IMR-90 (cell line): ENCODE measurements at regions not wholly inside any gene's neighbourhood (a gene's known extent, or its start where the extent isn't known, plus 50 kb on each side); places are given as distances from the start of the nearest gene placed in this dataset.
A peak's percentile ranks its signal among the peaks of the same experiment; 100 is the strongest.

Source experiments
- ATAC-seq: fragments of 200-7000 bp; cut with Tn5 transposase; 2 replicates; pipeline ENCODE4 v1.9.1; 2020; ENCODE audit warnings: low read depth, mild to moderate bottlenecking, moderate library complexity
- BruUV-seq: library from RNA; stranded (reverse); fragments of 400-500 nt; replicated peaks from 2 replicates; lab custom pipeline; 2021; lab: Mats Ljungman, UMichigan
- CTCF ChIA-PET: fragments of 300-600 bp; formaldehyde crosslinking; extraction: SDS; loops from one replicate; lab custom pipeline; 2021; ENCODE audit warnings: antibody characterized with exemption; lab: Yijun Ruan, JAX
- POLR2A ChIA-PET: fragments of 300-600 bp; sonication (Branson Sonifier 250); formaldehyde crosslinking; loops from one replicate; lab custom pipeline; 2022; ENCODE audit warnings: antibody characterized with exemption; ENCODE audit not compliant: unreplicated experiment; lab: Charles Lee
- DNase-seq: peaks from one replicate; pipeline ENCODE4 v3.0.0; 2013
- H2AFZ ChIP-seq: replicated peaks from 2 replicates; pipeline ENCODE3; 2013; ENCODE audit warnings: low read length, mild to moderate bottlenecking; ENCODE audit not compliant: poor library complexity
- H2AK5ac ChIP-seq: 2 replicates; pipeline ENCODE4 v1.6.1; 2013; ENCODE audit warnings: low read depth, low read length, inconsistent platforms
- H2AK9ac ChIP-seq: replicated peaks from 2 replicates; pipeline ENCODE3; 2013; ENCODE audit warnings: mild to moderate bottlenecking, low read depth, low read length, moderate library complexity; ENCODE audit not compliant: poor library complexity
- H2BK120ac ChIP-seq: 2 replicates; pipeline ENCODE4 v1.6.1; 2013; ENCODE audit warnings: low read depth, low read length, inconsistent platforms
- H2BK15ac ChIP-seq: 3 replicates; pipeline ENCODE4 v1.6.1; 2013; ENCODE audit warnings: low read depth, low read length, inconsistent platforms
- H2BK20ac ChIP-seq: 2 replicates; pipeline ENCODE4 v1.6.1; 2013; ENCODE audit warnings: low read depth, mild to moderate bottlenecking, inconsistent platforms, low read length, moderate library complexity
- H2BK5ac ChIP-seq: 2 replicates; pipeline ENCODE4 v1.6.1; 2013; ENCODE audit warnings: mild to moderate bottlenecking, low read depth, low read length, inconsistent platforms; ENCODE audit not compliant: poor library complexity, severe bottlenecking
- H3K14ac ChIP-seq: replicated peaks from 2 replicates; pipeline ENCODE4 v1.6.1; 2013; ENCODE audit warnings: low read depth, low read length, inconsistent platforms
- H3K18ac ChIP-seq: 2 replicates; pipeline ENCODE4 v1.6.1; 2013; ENCODE audit warnings: low read depth, low read length, control low read depth
- H3K23ac ChIP-seq: 2 replicates; pipeline ENCODE4 v1.6.1; 2013; ENCODE audit warnings: low read depth, low read length, inconsistent platforms
- H3K27ac ChIP-seq: 2 replicates; pipeline ENCODE4 v1.5.1; 2013; ENCODE audit warnings: mild to moderate bottlenecking, control low read depth, low read length; ENCODE audit not compliant: insufficient read depth
- H3K27me3 ChIP-seq: 2 replicates; pipeline ENCODE4 v1.6.1; 2013; ENCODE audit warnings: low read length; ENCODE audit not compliant: control insufficient read depth, insufficient read depth
- H3K36me3 ChIP-seq: 2 replicates; pipeline ENCODE4 v1.6.1; 2013; ENCODE audit warnings: low read length, mixed read lengths; ENCODE audit not compliant: control insufficient read depth, insufficient read depth
- H3K4ac ChIP-seq: 2 replicates; pipeline ENCODE4 v1.6.1; 2013; ENCODE audit warnings: low read depth, low read length, inconsistent platforms
- H3K4me1 ChIP-seq: 2 replicates; pipeline ENCODE4 v1.6.1; 2013; ENCODE audit warnings: low read length, mixed read lengths; ENCODE audit not compliant: control insufficient read depth, insufficient read depth
- H3K4me2 ChIP-seq: 2 replicates; pipeline ENCODE4 v1.6.1; 2013; ENCODE audit warnings: low read depth, mild to moderate bottlenecking, control low read depth, low read length, moderate library complexity
- H3K4me3 ChIP-seq: 2 replicates; pipeline ENCODE4 v1.5.1; 2013; ENCODE audit warnings: low read depth, mild to moderate bottlenecking, control low read depth, low read length, moderate library complexity; ENCODE audit not compliant: insufficient read depth
- H3K56ac ChIP-seq: 2 replicates; pipeline ENCODE4 v1.6.1; 2013; ENCODE audit warnings: low read length, inconsistent platforms; ENCODE audit not compliant: insufficient read depth; ENCODE audit errors: extremely low read depth
- H3K79me1 ChIP-seq, 2 experiments: 2 replicates each; pipeline ENCODE4 v1.6.1; 2013; ENCODE audit warnings: low read length in 2 of 2, inconsistent platforms in 1 of 2, low read depth in 1 of 2
- H3K9ac ChIP-seq: 2 replicates; pipeline ENCODE4 v1.6.1; 2013; ENCODE audit warnings: low read depth, low read length, control low read depth
- H3K9me1 ChIP-seq: 2 replicates; pipeline ENCODE4 v1.6.1; 2013; ENCODE audit warnings: low read length, inconsistent platforms; ENCODE audit not compliant: insufficient read depth
- H3K9me3 ChIP-seq: 2 replicates; pipeline ENCODE4 v1.6.1; 2013; ENCODE audit warnings: low read length; ENCODE audit not compliant: control insufficient read depth, insufficient read depth
- H4K20me1 ChIP-seq: 2 replicates; pipeline ENCODE4 v1.6.1; 2013; ENCODE audit warnings: low read length, inconsistent platforms; ENCODE audit not compliant: insufficient read depth
- H4K5ac ChIP-seq: 2 replicates; pipeline ENCODE4 v1.6.1; 2013; ENCODE audit warnings: mild to moderate bottlenecking, low read depth, low read length, control low read depth
- H4K8ac ChIP-seq, 2 experiments: 2 replicates each; pipeline ENCODE4 v1.6.1; 2013; ENCODE audit warnings: low read depth in 2 of 2, low read length in 2 of 2, control low read depth in 1 of 2, inconsistent platforms in 1 of 2
- H4K91ac ChIP-seq: 2 replicates; pipeline ENCODE4 v1.6.1; 2013; ENCODE audit warnings: low read depth, low read length, inconsistent platforms; ENCODE audit not compliant: insufficient read depth
- CEBPB ChIP-seq: IDR thresholded peaks from 2 replicates; pipeline ENCODE4 v1.6.1; 2012; ENCODE audit warnings: low read depth, low read length, improper control_type of control experiment
- CTCF ChIP-seq: conservative IDR thresholded peaks from 2 replicates; pipeline ENCODE4 v1.5.1; 2012; ENCODE audit warnings: mild to moderate bottlenecking, low read depth, low read length, improper control_type of control experiment
- MAFK ChIP-seq: IDR thresholded peaks from 2 replicates; pipeline ENCODE4 v1.6.1; 2012; ENCODE audit warnings: low read depth, low read length, improper control_type of control experiment
- RFX5 ChIP-seq: IDR thresholded peaks from 2 replicates; pipeline ENCODE4 v1.8.0; 2012; ENCODE audit warnings: low read depth, mild to moderate bottlenecking, low read length, moderate library complexity
- WGBS, 2 experiments: methylation state at CpG; one replicate each; pipeline versions ENCODE4 v1.1.5 to v1.1.7; 2013; ENCODE audit warnings: missing lambda C conversion rate in 2 of 2; ENCODE audit not compliant: insufficient read length in 1 of 2; ENCODE audit errors: extremely low coverage in 2 of 2; 5-methylcytosine and 5-hydroxymethylcytosine counted together
- dilution Hi-C: fragments of 300-500 bp; cut with HindIII; formaldehyde crosslinking; loops from one replicate; pipeline ENCODE4 v1.14.3; 2018; ENCODE audit warnings: low sequenced_read_pairs; ENCODE audit not compliant: unreplicated experiment
- in situ Hi-C: fragments of 300-500 bp; cut with MboI; formaldehyde crosslinking; loops from 3 replicates; pipeline ENCODE4 v1.14.3; 2019; ENCODE audit warnings: low sequenced_read_pairs, inconsistent platforms, mixed read lengths
- intact Hi-C: fragments of 100-400 bp; cut with micrococcal nuclease; formaldehyde crosslinking; loops from 2 replicates; pipeline ENCODE4 v1.10.0; 2022

- ATAC-seq (no peak), DNase-seq (peak; percentile 10)
- Histone ChIP-seq H3K27ac (no peak overlapping the region), H2AK9ac (no peak overlapping the region), H3K9me1 (no peaks in the 10 kb centered on the region), H3K9ac (no peak overlapping the region), H3K27me3 (no peaks in the 10 kb centered on the region), H3K23ac (no peak overlapping the region), H3K4ac (no peak overlapping the region), H3K36me3 (no peaks in the 10 kb centered on the region), H3K4me3 (no peak overlapping the region), H3K14ac (no peak overlapping the region), H2AFZ (no peak overlapping the region), H3K9me3 (peaks cover 4% of the 10 kb centered on the region; the same call in 1 of the 2 replicates), H2BK15ac (no peak overlapping the region), H2BK120ac (no peak overlapping the region), H4K91ac (no peak overlapping the region), H3K56ac (no peak overlapping the region), H2BK5ac (no peak overlapping the region), H3K4me1 (no peaks in the 10 kb centered on the region), H2AK5ac (no peak overlapping the region), H4K8ac (no peak overlapping the region), H2BK20ac (no peak overlapping the region), H4K5ac (no peak overlapping the region), H3K79me1 (no peaks in the 10 kb centered on the region), H3K4me2 (no peak overlapping the region), H3K18ac (no peak overlapping the region), H4K20me1 (no peaks in the 10 kb centered on the region)
- ChIA-PET POLR2A (no interaction called here), CTCF (no interaction called here)
- dilution Hi-C loops (no loop called here), intact Hi-C loops (no loop called here), in situ Hi-C loops (no loop called here)
- WGBS, 2 experiments = no CpG with 5 or more reads among the region's 3 CpGs
- TF ChIP-seq CEBPB = 0 out of 2 replicates have a peak, but pooled peaks have one; percentile 8
- no peak for TF ChIP-seq MAFK
- no peak for TF ChIP-seq CTCF
- no peak for TF ChIP-seq RFX5
- no TSS peak for BruUV-seq
These were observed 695.8 kb downstream of the RNF144A start for GRCh38 chr2:7612969-7613368.
